Activated T-helper 17 cell treated with anti-CD3 and anti-CD28 coated beads, Interleukin-2, amount 50 U/mL, for 72 hours (primary cell): ENCODE measurements at regions not wholly inside any gene's neighbourhood (a gene's known extent, or its start where the extent isn't known, plus 50 kb on each side); places are given as distances from the start of the nearest gene placed in this dataset.
"Not testable (repeated sequence)": the region's sequence is repeated elsewhere in the genome, so short reads cannot be mapped to it uniquely, and the experiment has no call there.

Experiments
- ATAC-seq: fragments of 150-1000 bp; cut with Tn5 transposase; replicated peaks from 2 replicates; pipeline ENCODE4 v1.10.0; 2021; ENCODE audit warnings: mild to moderate bottlenecking, moderate library complexity
- H3K27ac Mint-ChIP-seq: one replicate; pipeline ENCODE4 v1.8.0; 2022; ENCODE audit warnings: mixed read lengths
- H3K27me3 Mint-ChIP-seq: one replicate; pipeline ENCODE4 v1.8.0; 2022; ENCODE audit warnings: mixed read lengths
- H3K36me3 Mint-ChIP-seq: one replicate; pipeline ENCODE4 v1.8.0; 2022; ENCODE audit warnings: low read depth, mild to moderate bottlenecking, mixed read lengths
- H3K4me1 Mint-ChIP-seq: one replicate; pipeline ENCODE4 v1.8.0; 2022; ENCODE audit warnings: mixed read lengths
- H3K4me3 Mint-ChIP-seq: one replicate; pipeline ENCODE4 v1.8.0; 2022; ENCODE audit warnings: mild to moderate bottlenecking, mixed read lengths
- H3K9me3 Mint-ChIP-seq: one replicate; pipeline ENCODE4 v1.8.0; 2022; ENCODE audit warnings: mixed read lengths

GRCh38 chr4:71081192-71081591 lies 87.7 kb downstream of the DCK start:
- Mint-ChIP-seq H3K9me3 (no peaks in the 10 kb centered on the region), H3K27me3 (no peaks in the 10 kb centered on the region), H3K4me1 (no peaks in the 10 kb centered on the region), H3K36me3 (no peaks in the 10 kb centered on the region), H3K4me3 (no peak overlapping the region), H3K27ac (no peak overlapping the region)
- ATAC-seq: no peak

DNA sequence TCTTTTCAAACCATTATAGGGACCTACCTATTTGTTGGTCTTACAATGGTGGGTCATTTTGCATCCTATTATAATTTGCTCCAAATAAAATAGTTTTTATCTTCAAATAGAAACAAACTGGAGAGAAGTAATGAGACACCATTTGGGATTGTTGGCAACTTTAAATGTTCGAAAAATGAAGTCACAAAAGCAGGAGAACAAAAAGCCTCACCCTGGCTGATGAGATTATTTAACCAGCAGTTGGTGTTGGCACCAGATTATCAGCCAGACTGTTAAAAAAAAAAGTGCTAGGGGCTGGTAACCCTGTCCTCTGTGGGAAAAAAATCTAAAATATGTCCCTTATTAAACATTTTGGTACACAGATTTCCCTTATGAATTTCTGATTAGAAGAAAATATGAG lies 100.3 kb downstream of the DCK start:
- Mint-ChIP-seq H3K4me1 (peaks cover 11% of the 10 kb centered on the region), H3K27me3 (no peaks in the 10 kb centered on the region)

DNA sequence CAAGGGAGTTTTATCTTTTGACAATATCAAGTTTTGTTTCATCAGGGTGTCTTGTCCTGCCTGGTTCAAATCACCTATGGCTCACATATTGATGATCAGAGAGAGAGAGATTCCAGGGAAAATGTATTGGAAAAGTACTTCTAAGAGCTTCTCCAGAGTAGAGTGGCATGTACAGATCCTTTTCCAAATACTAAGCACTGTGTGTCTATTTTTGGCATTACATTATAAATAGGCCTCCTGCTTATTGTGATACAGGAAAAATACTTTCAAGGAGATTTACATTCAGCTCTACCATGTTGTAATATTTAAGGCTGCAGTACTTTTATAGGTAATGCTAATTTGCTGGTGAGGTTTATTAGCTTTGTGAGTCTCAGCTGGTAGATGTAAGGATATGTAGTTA lies 100.8 kb downstream of the DCK start:
- Mint-ChIP-seq H3K27ac (no peak overlapping the region), H3K4me1 (peaks cover 11% of the 10 kb centered on the region), H3K4me3 (no peak overlapping the region), H3K27me3 (no peaks in the 10 kb centered on the region), H3K36me3 (no peaks in the 10 kb centered on the region), H3K9me3 (no peaks in the 10 kb centered on the region)
- ATAC-seq: no peak

More for the DNA sequence above, 100.3 kb downstream of the DCK start:
- ATAC-seq: no peak
- Mint-ChIP-seq H3K9me3 (peaks cover 2% of the 10 kb centered on the region), H3K4me3 (no peak overlapping the region), H3K36me3 (no peaks in the 10 kb centered on the region), H3K27ac (no peak overlapping the region)

- Mint-ChIP-seq H3K27me3 (no peaks in the 10 kb centered on the region), H3K4me3 (peak overlapping the region; percentile 45)
- no peak for ATAC-seq
Measured at GRCh38 chr4:71095141-71095540, 101.7 kb downstream of the DCK start.

GRCh38 chr4:71095545-71095944 lies 102.1 kb downstream of the DCK start:
- Mint-ChIP-seq H3K4me3 (peak overlapping the region; percentile 45), H3K9me3 (no peaks in the 10 kb centered on the region), H3K4me1 (peaks cover 11% of the 10 kb centered on the region), H3K27me3 (no peaks in the 10 kb centered on the region), H3K27ac (peak overlapping the region; percentile 44), H3K36me3 (no peaks in the 10 kb centered on the region)
- ATAC-seq: peak; percentile 48

More at GRCh38 chr4:71095141-71095540, 101.7 kb downstream of the DCK start:
- Mint-ChIP-seq H3K9me3 (no peaks in the 10 kb centered on the region), H3K27ac (peak overlapping the region; percentile 44), H3K4me1 (peaks cover 11% of the 10 kb centered on the region), H3K36me3 (no peaks in the 10 kb centered on the region)

DNA sequence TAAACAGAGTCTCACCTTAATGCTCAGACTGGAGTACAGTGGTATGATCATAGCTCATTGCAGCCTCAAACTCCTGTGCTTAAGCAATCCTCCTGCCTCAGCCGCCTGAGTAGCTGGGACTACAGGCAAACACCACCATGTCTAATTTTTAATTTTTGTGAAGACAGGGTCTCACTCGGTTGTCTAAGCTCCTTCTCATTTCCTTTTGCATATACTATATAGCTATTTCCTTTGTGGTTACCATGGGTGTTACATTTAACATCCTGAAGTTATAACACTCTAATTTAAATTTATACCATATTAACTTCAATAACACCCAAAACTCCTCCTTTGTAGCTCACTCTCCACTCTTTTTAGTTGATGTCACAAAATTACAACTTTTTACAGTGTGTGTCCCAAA lies 114.3 kb downstream of the DCK start:
- Mint-ChIP-seq H3K27ac (peak overlapping the region; percentile 60), H3K4me3 (peak overlapping the region; percentile 27), H3K9me3 (no peaks in the 10 kb centered on the region), H3K27me3 (no peaks in the 10 kb centered on the region), H3K36me3 (no peaks in the 10 kb centered on the region), H3K4me1 (peaks cover 26% of the 10 kb centered on the region)
- ATAC-seq: no peak

DNA sequence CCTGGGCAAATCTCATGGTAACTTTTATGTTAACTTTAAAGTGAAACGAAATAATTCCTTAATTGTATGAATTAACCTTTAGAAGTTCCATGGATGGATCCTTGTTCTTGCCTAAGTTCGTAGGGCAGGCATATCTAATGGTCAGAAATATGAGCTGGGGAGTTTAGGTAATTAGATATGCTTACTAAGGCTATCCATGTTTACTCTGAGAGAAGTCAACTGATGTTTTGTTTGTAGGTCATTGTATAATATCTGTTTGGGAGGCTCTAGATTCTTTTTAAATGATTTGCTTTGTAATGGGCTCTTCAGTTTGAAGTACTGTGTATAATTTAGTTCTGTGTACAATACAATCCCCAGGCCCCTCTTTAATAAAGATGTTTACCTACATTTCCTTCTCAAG lies 117.0 kb downstream of the DCK start:
- H3K36me3 Mint-ChIP-seq: no peaks in the 10 kb centered on the region

DNA sequence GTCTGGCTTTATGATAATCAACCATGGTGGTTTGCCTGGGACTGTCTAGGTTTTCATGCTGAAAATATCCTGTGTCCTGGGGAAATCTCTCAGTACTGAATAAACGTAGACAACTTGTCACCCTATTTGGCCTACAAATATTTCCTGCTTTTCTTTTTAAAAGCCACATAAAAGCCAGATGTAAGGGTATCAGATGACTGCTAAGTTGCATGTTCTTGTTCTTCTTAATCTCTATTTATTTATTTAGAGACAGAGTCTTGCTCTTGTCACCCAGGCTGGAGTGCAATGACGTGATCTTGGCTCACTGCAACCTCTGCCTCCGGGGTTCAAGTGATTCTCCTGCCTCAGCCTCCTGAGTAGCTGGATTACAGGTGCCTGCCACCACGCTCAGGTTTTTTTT lies 117.7 kb downstream of the DCK start:
- ATAC-seq, H3K27ac Mint-ChIP-seq: not testable (repeated sequence)

More for the DNA sequence above, 117.0 kb downstream of the DCK start:
- no peak overlapping the region for H3K27ac Mint-ChIP-seq
- ATAC-seq: no peak
- no peak overlapping the region for H3K4me3 Mint-ChIP-seq
- H3K27me3 Mint-ChIP-seq: no peaks in the 10 kb centered on the region
- peaks cover 26% of the 10 kb centered on the region for H3K4me1 Mint-ChIP-seq
- H3K9me3 Mint-ChIP-seq: no peaks in the 10 kb centered on the region

DNA sequence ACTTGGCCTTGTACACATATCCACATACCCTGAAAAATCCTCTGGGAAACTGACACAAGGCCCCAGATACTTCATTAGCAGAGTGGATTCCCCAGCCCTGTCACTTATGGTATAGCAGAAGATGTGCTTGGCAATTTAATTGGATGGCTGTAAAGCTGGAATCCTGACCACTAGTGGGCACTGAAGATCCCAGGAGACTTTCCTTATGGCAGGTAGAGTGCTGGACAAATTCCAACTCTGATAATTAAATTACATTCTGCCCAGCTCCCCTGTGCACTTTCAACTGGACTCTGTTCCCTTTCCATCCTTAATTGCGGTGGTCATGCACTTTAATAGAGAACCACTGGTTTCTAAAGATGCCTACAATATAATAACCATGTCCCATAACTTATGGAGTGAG lies 119.8 kb downstream of the DCK start:
- no peaks in the 10 kb centered on the region for H3K9me3 Mint-ChIP-seq
- H3K4me3 Mint-ChIP-seq: no peak overlapping the region
- ATAC-seq: no peak
- no peaks in the 10 kb centered on the region for H3K36me3 Mint-ChIP-seq
- H3K27ac Mint-ChIP-seq: no peak overlapping the region
- peaks cover 16% of the 10 kb centered on the region for H3K4me1 Mint-ChIP-seq
- no peaks in the 10 kb centered on the region for H3K27me3 Mint-ChIP-seq

More for the DNA sequence above, 117.7 kb downstream of the DCK start:
- peaks cover 26% of the 10 kb centered on the region for H3K4me1 Mint-ChIP-seq
- H3K9me3 Mint-ChIP-seq, H3K36me3 Mint-ChIP-seq, H3K4me3 Mint-ChIP-seq, H3K27me3 Mint-ChIP-seq: not testable (repeated sequence)

DNA sequence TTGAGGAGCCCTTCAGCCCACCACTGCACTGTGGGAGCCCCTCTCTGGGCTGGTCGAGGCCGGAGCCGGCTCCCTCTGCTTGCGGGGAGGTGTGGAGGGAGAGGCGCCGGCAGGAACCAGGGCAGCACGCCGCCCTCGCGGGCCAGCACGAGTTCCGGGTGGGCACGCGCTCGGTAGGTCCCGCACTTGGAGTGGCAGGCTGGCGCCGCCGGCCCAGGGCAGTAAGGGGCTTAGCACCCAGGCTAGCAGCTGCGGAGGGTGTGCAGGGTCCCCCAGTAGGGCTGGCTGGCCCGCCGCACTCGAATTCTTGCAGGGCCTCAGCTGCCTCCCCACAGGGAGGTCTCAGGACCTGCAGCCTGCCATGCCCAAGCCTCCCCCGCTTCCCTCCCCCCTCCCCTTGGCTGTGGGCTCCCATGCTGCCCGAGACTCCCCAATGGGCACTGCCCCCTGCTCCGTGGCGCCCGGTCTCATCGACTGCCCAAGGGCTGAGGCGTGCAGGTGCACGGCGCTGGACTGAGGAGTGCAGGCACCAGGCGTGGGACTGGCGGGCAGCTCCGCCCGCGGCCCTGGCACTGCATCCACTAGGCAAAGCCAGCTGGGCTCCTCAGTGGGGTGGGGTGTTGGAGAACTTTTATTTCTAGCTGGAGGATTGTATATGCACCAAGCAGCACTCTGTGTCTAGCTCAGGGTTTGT lies 127.5 kb downstream of the DCK start:
- peaks cover 10% of the 10 kb centered on the region for H3K27me3 Mint-ChIP-seq
- H3K4me1 Mint-ChIP-seq: no peaks in the 10 kb centered on the region
- no peaks in the 10 kb centered on the region for H3K9me3 Mint-ChIP-seq
- no peak for ATAC-seq
- no peak overlapping the region for H3K4me3 Mint-ChIP-seq
- no peak overlapping the region for H3K27ac Mint-ChIP-seq
- no peaks in the 10 kb centered on the region for H3K36me3 Mint-ChIP-seq

DNA sequence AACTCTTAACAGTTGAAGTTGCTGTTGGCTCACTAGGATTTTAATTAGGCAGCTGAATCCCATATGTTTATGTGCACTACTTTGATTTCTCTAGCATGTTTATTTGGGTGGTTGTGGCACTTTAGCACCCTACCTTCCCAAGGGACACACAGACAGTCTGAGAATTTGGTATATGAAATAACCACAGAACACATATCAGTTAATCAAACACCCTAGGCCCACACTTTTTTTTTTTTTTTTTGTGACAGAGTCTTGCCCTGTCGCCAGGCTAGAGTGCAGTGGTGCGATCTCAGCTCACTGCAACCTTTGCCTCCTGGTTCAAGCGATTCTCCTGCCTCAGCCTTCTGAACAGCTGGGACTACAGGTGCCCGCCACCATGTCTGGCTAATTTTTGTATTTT lies 130.5 kb downstream of the DCK start:
- Mint-ChIP-seq H3K4me3 (no peak overlapping the region), H3K36me3 (no peaks in the 10 kb centered on the region), H3K4me1 (no peaks in the 10 kb centered on the region), H3K27ac (no peak overlapping the region), H3K27me3 (peaks cover 10% of the 10 kb centered on the region), H3K9me3 (no peaks in the 10 kb centered on the region)
- no peak for ATAC-seq

DNA sequence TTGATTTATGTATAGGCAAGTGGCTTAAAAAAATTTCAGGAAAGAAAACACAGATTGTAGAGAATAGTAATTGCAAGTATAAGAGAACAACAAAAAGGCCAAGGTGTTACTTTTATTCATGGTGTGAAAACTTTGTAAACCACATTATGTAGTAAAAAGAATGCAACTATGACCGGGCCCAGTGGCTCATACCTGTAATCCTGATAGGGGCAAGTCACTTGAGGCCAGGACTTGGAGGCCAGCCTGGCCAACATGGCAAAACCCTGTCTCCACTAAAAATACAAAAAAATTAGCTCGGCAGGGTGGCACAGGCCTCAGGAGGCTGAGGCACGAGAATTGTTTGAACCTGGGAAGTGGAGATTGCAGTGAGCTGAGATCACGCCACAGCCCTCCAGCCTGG lies 131.7 kb downstream of the DCK start:
- H3K9me3 Mint-ChIP-seq: no peaks in the 10 kb centered on the region
- H3K4me3 Mint-ChIP-seq: no peak overlapping the region
- H3K27ac Mint-ChIP-seq: no peak overlapping the region
- no peak for ATAC-seq
- H3K27me3 Mint-ChIP-seq: peaks cover 10% of the 10 kb centered on the region
- H3K36me3 Mint-ChIP-seq: no peaks in the 10 kb centered on the region
- no peaks in the 10 kb centered on the region for H3K4me1 Mint-ChIP-seq

DNA sequence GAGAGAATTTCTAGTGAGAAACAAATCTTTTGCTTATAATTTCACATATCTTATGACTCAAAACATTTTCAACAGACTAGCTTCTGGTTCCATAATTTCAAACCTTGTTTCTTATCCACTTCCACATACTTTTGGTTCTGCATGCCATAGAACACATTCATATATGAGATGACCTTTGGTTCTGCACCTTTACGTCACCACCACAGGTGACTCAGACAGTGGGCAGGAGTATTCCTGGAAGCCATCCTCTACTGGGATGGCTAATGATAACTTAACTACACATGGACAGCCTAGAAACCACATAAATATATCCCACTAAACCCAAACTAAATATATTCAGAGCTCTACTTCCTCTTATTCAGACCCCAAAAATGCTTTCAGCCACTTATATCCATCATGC lies 133.3 kb downstream of the DCK start:
- Mint-ChIP-seq H3K36me3 (no peaks in the 10 kb centered on the region), H3K27ac (no peak overlapping the region), H3K4me1 (no peaks in the 10 kb centered on the region), H3K9me3 (no peaks in the 10 kb centered on the region), H3K27me3 (peaks cover 9% of the 10 kb centered on the region), H3K4me3 (no peak overlapping the region)
- ATAC-seq: peak; percentile 59

GRCh38 chr4:71130827-71131603 lies 137.6 kb downstream of the DCK start:
- Mint-ChIP-seq H3K36me3 (no peaks in the 10 kb centered on the region), H3K27me3 (no peaks in the 10 kb centered on the region), H3K27ac (no peak overlapping the region), H3K4me3 (no peak overlapping the region), H3K9me3 (no peaks in the 10 kb centered on the region), H3K4me1 (no peaks in the 10 kb centered on the region)
- peak; percentile 63 for ATAC-seq

DNA sequence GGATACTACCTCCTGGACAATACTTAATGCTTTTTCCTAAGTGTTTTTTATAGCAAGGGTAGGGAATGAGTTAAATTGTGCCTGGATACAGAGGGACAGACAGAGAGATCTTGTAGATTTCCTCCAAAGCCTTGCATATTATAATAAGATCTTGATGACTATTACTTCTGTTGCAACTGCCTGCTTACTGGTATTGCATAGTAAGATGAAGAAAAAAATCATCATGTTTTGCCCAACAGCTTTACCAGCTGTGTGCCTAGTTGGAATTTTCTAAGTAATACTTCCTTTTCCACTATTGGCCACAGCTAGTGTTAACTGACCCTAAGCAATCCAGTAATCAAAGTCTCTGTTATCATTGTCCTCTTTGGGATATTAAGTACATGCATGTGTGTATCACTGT lies 139.0 kb downstream of the DCK start:
- Mint-ChIP-seq H3K9me3 (no peaks in the 10 kb centered on the region), H3K36me3 (no peaks in the 10 kb centered on the region), H3K27ac (no peak overlapping the region), H3K27me3 (no peaks in the 10 kb centered on the region), H3K4me1 (no peaks in the 10 kb centered on the region), H3K4me3 (no peak overlapping the region)
- no peak for ATAC-seq
